GM18858 (cell line): ENCODE measurements at regions not wholly inside any gene's neighbourhood (a gene's known extent, or its start where the extent isn't known, plus 50 kb on each side); places are given as distances from the start of the nearest gene placed in this dataset.
A peak's percentile ranks its signal among the peaks of the same experiment; 100 is the strongest.

Experiments used
- ATAC-seq: cut with Tn5 transposase; IDR thresholded peaks from one replicate; pipeline ENCODE4 v1.9.1; 2021; ENCODE audit not compliant: unreplicated experiment

DNA sequence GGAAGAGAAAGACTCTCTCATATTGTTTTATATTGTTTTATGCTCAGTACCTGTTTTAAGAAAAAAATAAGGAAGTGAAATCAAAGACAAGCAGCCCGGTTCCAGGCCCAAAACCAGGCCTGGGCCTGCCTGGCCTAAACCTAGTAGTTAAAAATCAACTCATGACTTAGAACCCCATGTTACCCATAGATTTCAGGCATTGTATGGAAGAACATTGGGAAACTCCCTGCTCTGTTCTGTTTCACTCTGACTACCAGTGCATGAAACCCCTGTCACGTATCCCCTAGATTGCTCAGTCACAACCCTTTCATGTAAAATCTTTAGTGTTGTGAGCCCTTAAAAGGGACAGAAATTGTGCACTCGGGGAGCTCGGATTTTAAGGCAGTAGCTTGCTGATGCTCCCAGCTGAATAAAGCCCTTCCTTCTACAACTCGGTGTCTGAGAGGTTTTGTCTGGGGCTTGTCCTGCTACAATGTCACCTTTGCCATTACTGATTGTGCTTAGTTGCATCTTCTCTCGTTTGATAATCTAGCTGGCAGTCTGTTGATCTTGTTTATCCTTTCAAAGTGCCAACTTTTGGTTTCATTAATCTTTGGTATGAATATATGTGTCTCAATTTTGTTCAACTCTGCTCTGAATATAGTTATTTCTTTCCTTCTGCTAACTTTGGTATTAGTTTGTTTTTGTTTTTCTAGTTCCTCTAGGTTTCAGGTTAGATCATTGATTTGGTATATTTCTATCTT, 842.8 kb upstream of the NDST4 start:
- ATAC-seq = peak; percentile 61

GRCh38 chr4:115950806-115951205, 837.4 kb upstream of the NDST4 start:
- no peak for ATAC-seq

- ATAC-seq = peak; percentile 93
Observed at GRCh38 chr4:115949974-115950743, 836.7 kb upstream of the NDST4 start.

GRCh38 chr4:115945026-115945425, 831.6 kb upstream of the NDST4 start:
- no peak for ATAC-seq

- no peak for ATAC-seq
Observed at GRCh38 chr4:115944146-115944905, 830.9 kb upstream of the NDST4 start.

DNA sequence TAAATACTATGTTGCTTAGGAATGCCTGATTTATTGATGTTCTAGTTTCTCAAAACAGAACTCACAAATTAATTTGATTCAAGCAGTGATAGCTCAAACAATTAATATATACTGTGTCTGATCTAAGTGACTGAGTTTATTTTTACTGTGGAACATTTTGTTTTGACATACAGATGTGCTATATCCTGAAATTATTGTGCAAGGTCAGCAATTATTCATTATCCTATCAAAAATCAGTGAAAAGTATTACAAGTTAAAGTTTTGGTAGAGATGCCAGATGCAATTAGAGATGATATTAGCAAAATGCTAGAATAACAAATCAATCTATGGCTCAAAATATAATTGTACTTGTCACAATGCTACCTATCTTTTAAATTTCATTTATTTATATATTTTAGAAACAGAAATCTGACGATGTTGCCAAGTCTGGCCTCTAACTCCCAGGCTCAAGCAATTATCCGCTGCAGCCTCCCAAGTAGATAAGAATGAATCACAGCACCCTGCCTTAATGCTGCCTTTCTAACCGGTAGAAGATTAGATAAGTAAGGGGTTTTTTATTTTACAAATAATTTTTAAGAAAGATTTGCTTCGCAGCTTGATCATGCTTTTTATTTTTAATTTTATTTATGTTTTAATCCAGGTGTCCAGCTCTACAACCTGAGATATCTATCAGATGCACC, 825.5 kb upstream of the NDST4 start:
- ATAC-seq = no peak

DNA sequence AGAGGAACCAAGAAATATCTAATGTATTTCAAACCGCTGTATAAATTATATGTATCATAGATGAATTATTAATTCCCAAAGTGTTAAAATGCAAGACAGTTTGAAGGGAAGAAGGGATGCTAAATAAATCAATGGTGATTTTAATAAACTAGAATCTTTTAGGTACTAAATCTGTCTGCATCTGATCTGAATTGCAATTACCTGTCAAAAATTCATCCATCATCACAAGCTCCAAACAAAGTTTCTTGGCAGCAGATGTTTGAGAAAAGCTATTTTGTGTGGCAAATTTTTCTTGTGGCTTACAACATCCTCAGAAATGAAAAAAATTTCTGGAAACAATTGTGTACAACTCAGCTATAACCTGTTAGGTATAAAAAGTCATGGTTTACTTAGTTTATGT, 816.0 kb upstream of the NDST4 start:
- ATAC-seq = no peak

DNA sequence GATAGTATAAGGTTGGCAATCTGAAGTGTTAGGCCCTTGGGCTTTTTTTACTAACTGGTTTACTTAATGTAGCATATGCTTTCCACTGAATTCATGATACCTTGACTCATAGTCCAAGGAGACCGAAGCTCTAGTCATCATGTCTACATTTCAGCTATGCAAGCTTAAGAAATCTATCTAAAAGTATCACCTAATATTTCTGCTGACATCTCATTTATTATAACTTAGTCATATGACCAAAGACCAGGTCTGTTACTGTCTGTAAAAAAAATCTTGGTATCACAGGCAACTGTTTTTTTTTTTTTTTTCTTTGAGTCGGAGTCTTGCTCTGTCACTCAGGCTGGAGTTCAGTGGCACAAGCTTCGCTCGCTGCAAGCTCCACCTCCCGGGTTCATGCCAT, 814.0 kb upstream of the NDST4 start:
- ATAC-seq = no peak

GRCh38 chr4:115923152-115923551, 809.7 kb upstream of the NDST4 start:
- peak; percentile 75 for ATAC-seq

DNA sequence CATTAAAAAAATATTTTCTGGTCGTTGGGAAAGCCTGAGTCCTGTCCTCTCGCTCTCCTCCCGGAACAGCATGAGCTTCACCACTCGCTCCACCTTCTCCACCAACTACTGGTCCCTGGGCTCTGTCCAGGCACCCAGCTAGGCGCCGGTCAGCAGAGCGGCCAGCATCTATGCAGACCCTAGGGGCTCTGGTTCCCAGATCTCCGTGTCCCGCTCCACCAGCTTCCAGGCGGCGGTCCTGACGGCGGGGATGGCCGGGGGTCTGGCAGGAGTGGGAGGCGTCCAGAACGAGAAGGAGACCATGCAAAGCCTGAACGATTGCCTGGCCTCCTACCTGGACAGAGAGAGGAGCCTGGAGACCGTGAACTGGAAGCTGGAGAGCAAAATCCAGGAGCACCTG, 807.2 kb upstream of the NDST4 start:
- no peak for ATAC-seq

DNA sequence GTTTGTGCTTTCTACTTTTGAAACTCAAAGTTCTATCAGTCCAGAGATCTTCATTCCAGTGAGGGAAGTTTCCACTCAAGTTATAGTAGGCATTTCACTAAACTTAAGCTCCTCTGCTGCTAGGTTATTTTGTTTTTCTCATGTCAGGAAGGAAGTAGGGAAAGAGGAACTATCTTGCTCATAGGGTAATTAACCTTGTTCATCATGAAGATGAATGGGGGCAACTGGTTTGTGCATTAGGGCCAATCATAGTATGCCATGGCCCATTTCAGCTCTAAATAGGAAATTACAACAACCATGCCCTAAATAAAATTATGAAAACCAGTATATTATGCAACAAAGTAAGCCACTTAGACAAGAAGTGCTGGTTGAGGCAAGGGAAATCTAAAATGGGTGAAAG, 804.7 kb upstream of the NDST4 start:
- ATAC-seq = no peak

DNA sequence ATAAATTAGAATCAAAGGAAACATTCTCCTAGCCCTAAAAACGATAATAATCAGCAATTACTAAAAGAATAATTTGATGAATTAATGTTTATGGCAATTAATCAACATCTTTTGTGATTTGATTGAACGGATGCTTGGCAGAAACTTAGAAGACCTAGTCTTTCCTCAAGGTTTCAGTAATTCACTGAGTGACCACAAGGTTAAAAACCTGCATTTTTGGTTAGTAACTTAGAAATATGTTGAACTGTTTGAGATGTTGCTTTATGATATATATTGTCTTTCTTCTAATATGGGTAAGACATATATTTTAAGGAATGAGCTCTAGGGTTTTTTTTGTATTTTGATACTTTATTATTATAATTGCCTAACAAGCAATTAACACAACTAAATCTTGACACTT, 793.0 kb upstream of the NDST4 start:
- ATAC-seq = no peak

DNA sequence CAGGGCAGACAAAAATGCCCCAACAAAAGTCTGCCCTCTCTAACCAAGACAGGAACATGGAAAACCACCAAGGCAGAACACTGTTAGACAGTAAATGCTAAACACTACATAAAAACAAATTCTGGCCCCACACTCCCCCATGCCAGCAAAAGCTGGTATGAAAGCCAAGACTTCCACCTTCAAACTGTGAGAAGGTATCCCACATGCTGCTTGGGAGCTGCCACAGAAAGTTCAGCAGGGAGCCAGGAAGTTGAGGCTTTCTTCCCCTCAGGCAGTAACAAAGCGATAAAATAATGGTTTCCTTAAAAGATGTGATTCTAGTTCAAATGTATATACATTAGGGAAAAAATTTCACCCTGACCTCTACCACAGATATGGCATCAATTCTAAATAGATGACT, 770.4 kb upstream of the NDST4 start:
- no peak for ATAC-seq

DNA sequence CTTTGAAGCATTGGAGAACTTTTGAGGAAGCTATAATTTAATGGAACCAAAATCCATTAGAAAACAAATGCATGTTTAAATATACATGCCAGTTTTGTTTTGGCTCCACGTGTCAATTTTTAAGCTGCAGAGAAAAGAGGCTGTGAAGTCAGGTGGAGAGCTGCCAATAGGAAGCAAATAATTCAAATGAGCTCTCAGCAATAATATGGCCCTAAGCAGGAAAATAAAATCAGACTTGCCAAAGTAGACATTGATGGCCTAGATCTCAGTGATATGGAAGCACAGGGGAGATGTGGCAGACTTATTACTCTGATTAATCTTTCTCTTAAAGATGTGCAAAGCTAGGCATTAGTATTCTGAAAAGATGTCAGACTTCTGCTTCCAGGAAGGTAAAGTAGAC, 769.8 kb upstream of the NDST4 start:
- ATAC-seq = no peak

- no peak for ATAC-seq
Observed at GRCh38 chr4:115873048-115873447, 759.6 kb upstream of the NDST4 start.

- ATAC-seq = no peak
Observed at GRCh38 chr4:115871596-115871995, 758.2 kb upstream of the NDST4 start.

GRCh38 chr4:115866364-115866896, 753.0 kb upstream of the NDST4 start:
- no peak for ATAC-seq

DNA sequence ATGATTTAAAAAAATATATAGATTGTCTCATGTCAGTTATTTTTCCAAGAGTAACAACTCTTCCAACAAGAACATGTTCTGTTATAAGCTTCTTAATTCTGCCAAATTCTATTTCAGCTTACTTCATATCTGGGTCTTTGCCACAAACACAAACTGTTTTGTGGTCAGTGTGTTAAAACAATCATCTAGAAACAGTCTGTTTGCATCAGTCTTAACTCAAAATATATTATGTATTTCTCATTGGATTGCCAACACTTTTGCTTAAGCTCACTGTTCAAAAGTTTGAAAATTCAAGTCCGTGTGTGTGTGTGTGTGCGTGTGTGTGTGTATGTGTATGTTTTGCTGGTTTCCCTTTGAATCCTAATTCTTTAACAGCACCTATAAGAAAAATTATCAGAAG, 752.3 kb upstream of the NDST4 start:
- ATAC-seq = no peak

GRCh38 chr4:115852767-115853091, 739.3 kb upstream of the NDST4 start:
- ATAC-seq = no peak

DNA sequence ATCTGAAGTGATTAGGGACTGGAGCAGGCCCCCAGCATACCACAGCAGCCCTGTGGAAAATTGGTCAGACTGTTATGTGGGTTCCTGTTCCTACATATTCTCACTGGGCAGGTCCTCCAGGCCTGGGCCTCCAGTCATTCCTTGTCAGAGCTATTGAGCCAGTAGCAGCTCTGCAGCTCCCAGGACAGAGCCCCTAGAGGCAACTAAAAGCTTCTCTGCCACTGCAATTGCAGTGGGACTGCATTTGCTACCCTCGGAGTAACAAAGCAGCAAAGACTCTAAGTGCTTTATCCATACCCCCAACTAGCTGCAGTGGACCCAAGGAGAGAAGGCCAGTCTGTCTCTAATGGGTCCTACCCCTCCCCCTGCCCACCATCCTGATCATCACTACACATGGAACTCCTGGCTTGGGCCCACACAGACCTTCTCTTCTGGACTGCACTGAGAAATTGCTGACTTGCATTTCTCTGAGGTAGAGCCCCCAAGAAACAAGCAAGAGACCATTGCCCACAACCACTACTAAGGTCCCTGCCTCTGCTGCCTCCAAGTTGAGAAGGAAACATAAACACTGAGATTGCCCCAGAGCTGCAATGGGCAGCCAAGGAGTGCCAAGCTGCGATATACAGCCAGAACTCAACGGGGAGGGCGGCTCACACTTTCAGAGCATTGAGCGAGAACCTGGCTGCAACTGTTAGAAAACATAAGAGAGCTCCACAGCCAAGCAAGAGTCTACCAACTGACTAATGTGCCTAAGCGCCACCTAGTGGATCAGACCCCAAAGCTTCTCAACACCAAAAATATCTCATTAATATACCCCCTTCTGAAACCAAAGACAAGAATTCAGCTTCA, 738.7 kb upstream of the NDST4 start:
- peak; percentile 75 for ATAC-seq
